GM19455 (cell line): ENCODE measurements at regions not wholly inside any gene's neighbourhood (a gene's known extent, or its start where the extent isn't known, plus 50 kb on each side); places are given as distances from the start of the nearest gene placed in this dataset.
A peak's percentile ranks its signal among the peaks of the same experiment; 100 is the strongest.
"Not testable (repeated sequence)": the region's sequence is repeated elsewhere in the genome, so short reads cannot be mapped to it uniquely, and the experiment has no call there.

Experiments
- ATAC-seq: cut with Tn5 transposase; IDR thresholded peaks from one replicate; pipeline ENCODE4 v1.9.1; 2021; ENCODE audit not compliant: unreplicated experiment

DNA sequence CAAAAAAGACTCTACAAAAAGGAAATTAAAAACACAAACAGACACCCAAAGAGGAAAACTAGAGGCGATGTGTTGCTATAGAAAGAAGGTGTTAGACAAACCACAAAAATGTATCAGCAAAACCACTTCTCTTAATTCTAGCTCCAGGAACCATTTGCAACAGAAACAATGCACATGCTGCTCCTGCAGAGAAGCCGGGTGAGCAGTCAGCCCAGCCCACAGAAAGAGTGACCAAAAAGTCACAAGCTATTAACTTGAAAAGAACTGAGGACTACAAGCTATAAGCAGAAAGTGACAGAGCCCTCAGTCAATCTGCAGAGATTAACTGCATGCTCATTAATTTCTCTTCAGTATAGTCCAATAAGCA, 96.2 kb upstream of the KLHL13 start:
- peak; percentile 83 for ATAC-seq

GRCh38 chrX:118215346-118215745, 98.7 kb upstream of the KLHL13 start:
- no peak for ATAC-seq

- no peak for ATAC-seq
Observed at GRCh38 chrX:118216087-118216486, 99.5 kb upstream of the KLHL13 start.

DNA sequence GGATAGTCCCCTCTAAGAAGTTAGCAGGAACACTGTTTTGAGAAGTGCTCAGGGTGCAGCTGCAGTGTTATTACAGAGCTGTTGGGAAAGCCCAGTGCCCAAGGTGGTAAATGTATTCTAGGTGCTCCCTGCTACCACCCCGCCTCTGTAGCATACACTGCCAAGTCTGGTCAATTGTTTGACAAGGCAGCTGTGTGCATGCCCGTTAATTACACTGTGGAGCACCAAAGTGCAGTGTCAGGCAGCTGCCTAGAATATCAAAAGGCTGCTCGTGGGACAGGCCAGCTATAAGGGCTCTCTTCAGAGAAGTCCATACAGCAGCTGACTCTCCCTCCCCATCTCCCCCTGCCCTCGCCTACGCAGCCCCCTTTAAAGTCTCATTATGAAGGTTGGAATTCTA, 99.9 kb upstream of the KLHL13 start:
- no peak for ATAC-seq

DNA sequence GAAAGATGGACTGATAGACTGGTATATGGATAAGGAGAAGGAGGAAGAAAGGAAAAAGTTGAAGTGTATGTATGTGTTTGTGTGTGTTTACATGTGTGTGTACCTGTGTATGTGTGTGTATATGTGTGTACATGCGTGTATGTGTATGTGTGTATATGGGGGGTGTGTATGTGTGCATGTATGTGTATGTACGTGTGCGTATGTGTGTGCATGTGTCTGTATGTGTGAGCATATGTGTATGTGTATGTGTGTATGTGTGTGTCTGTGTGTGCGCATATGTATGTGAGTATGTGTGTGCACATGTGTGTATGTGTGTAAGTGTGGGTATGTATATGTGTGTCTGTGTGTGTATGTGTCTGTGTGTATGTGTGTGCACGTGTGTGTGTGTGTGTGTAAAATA, 101.5 kb upstream of the KLHL13 start:
- no peak for ATAC-seq

DNA sequence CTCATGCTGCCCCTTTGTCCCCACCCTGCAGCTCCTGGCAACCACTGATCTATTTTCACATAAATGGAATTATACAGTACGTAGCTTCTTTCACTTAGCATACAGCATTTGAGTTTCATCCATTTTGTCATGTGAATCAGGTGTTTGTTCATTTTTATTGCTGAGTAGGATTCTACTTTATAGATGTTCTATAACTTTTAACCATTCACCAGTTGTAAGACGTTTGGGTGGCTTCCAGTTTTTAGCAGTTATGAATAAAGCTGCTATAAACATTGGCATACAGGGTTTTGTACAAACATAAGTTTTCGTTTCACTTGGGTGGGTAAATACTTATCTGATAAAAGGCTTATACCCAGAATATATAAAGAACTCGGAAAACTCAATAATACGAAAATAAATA, 102.3 kb upstream of the KLHL13 start:
- no peak for ATAC-seq

- no peak for ATAC-seq
Observed at GRCh38 chrX:118219866-118220265, 103.3 kb upstream of the KLHL13 start.

GRCh38 chrX:118220509-118220908, 103.9 kb upstream of the KLHL13 start:
- no peak for ATAC-seq

DNA sequence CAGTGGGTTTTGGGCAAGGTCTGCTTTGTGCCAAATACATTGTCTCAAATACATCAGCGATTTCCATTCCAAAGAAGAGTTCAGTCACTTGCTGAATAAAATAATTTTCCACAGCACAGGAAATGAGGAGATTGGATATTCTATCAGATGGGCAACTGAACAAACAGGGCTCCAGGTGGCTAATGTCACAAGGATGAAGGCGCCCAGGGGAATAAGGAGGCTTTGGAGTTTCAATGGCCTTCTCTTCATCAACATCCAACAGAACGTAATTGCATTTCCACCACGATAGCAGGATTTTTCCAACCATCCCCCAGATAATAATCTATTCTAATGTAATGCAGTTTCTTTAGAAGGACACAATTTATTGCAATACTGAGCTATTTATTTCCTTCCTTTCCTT, 104.7 kb upstream of the KLHL13 start:
- no peak for ATAC-seq

DNA sequence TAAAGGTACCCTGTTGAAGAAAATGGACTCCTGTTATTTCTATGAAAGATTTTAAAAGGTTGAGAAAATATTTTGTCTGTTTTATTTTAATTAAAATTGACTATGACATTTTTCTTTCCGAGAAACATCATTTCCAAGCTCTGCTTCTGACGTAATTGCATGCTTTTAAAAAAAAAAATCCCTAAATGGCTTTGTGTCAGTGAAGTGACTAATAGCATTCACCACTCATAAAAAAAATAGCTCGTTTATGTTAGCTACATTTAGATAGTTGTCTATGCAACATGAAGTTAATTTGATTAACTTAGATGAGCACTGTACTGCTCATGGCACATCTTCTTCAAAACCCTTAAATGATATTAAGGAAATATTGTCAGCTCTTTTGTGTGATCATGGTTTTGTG, 105.1 kb upstream of the KLHL13 start:
- ATAC-seq: no peak

DNA sequence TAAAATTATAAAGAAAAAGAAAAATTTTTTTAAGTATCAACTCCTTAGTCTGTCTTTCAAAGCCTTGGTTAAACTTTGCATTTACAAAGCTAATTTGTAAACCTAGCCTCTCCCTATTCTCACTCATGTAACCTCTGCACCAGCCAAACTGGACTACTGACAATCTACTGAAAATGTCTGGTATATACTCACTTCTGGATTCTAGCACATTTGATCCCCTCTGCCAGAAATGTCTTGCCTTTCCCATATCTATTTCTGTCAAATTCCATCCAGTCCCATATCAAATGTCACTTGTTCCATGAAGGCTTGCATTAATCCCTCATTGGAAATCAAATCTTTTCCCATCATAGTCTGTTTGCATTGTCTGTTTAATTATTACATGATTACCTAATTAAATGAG, 105.8 kb upstream of the KLHL13 start:
- no peak for ATAC-seq

GRCh38 chrX:118225711-118226428, 109.3 kb upstream of the KLHL13 start:
- ATAC-seq: peak; percentile 73

GRCh38 chrX:118228041-118228440, 111.4 kb upstream of the KLHL13 start:
- no peak for ATAC-seq

DNA sequence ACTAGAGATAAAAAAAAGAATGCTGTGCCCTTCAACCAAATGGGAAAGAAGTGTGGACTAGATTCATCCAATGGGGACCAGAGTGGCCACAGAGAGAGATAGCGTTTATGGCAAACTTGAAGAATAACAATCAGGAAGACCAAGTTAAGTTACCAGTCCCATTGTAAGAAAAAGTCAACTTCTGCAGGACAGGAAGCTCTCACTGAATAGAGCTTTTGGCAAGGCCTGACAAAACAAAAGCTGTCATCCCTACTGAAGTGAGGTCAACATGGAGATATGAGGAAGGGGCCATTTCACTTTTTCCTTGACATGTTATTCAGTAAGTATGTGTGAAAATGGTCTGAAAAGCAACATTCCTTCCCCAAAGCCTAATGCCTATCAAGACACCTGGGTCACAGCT, 111.8 kb upstream of the KLHL13 start:
- ATAC-seq: no peak

- ATAC-seq: no peak
Observed at GRCh38 chrX:118231464-118231863, 114.4 kb upstream of the WDR44 start.

DNA sequence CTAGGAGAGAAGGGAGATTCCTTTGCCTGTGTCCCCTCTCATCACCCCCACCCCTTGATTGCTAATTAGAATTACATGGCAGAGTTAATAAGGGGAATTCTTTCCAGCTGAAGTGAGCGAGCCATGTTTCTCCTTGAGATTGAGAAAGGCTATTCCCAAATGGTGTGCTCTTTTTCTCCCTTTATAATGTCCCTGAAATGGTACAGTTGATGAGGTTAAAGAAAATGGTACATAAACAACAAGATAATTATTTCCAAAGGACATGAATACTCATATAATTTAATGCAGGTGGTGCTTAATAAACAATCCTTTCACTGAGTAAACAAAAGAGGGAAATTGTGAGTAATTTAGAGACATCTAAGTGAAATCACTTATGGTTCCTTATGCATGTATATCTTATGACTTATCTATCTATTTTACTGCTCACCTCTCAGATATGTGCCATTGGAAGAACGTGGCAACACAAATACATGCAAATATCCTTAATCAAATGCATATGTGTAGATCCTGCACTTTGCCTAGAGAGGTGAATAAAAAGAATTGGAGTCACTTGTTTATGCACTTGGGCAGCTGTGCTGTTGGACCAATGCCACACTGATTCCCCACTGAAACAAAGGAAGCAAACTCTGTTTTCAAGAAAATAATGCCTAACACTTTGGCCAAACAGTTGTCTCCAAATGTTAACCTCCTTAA, 106.6 kb upstream of the WDR44 start:
- no peak for ATAC-seq

DNA sequence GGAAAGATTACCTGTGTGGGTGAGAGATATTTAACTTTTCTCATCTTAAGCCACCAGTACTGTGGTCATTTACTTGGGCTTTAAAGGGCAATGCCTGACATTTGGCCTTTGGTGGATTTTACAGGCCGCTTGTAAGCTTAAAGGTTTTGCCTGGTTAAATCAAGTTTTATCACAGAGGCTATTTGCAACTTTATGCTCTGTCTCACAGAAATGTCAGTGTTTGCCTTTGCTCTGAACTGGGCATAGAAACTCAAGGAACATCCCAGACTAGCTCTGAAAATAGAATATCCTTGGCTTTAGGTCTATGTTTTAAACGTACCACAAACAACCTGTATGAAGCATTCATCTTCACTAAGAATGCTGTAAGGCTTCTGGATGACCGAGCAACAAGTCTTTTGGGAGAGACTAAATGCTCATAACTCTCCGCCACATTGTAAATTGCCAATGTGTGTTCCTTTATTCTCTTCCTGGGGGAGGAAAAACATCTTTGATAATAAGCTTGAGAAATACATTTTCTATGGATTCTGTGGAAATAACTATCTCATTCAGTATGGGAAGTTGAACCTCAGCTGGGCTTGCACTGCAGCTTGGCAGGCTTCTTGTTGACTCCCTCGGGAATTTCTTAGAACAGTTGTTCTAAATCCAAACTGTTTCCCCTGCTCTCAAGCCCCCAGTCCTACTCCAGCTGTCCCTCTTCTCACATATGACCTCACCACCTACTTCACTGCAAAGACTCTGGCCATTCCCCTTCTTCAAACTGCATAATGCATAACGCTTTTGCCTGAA, 105.8 kb upstream of the WDR44 start:
- no peak for ATAC-seq

GRCh38 chrX:118246961-118247360, 98.9 kb upstream of the WDR44 start:
- ATAC-seq: not testable (repeated sequence)

- ATAC-seq: no peak
Observed at GRCh38 chrX:118249146-118249545, 96.8 kb upstream of the WDR44 start.

DNA sequence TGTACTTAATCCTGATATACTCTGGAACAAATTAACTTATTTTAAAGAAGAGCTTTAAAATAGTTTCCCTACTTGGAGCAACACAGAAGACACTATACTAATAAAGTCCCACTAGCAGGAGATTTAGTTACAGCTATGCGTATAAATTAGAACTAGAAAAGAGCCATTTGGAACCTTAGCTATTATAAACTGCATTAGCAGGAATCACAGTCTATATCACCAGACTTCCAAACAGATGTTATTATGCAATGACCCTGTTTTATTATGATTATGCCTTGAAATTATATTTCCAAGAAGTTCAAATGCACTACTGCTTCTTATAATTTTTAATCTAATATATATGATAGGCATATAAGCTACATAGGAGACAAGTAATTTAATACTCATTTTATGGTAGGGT, 95.5 kb upstream of the WDR44 start:
- ATAC-seq: no peak

- no peak for ATAC-seq
Observed at GRCh38 chrX:118251271-118251670, 94.6 kb upstream of the WDR44 start.

DNA sequence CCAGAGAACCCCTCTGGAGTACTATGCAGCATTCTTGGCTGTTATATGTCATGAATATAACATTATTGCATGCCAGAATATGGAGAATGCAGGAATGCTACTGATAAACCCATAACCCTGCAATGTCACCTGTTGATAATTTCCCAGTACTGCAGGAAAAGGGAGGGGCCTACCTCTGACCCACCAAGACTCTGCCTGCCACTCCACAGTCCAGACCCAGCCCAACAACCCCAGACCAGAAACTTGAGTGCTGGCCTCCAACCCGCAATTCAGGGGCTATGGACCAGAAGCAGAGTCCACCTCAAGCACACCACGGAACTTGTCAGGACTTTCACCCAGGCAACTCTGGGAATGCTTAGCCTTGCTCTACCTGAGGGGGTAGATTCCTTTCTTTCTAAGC, 92.9 kb upstream of the WDR44 start:
- no peak for ATAC-seq
